Body of pancreas (tissue), 4 donors: ENCODE measurements at regions not wholly inside any gene's neighbourhood (a gene's known extent, or its start where the extent isn't known, plus 50 kb on each side); places are given as distances from the start of the nearest gene placed in this dataset.

ENCODE experiments used
- POLR2A ChIP-seq, 3 donors: fragments of 450-650 bp; IDR thresholded peaks; one replicate each; pipeline ENCODE4 v1.6.1; 2016; ENCODE audit warnings: antibody characterized with exemption in 3 of 3, mild to moderate bottlenecking in 2 of 3
- TF ChIP-seq, protein P1 (sequence below), 7 experiments: fragments of 450-650 bp in 4 of 7; fragments of 200-600 bp in 3 of 7; sonication (generic) in 3 of 7; IDR thresholded peaks; one replicate each; pipeline ENCODE4 v1.5.1; 2016 to 2019; ENCODE audit warnings: antibody characterized with exemption in 7 of 7

DNA sequence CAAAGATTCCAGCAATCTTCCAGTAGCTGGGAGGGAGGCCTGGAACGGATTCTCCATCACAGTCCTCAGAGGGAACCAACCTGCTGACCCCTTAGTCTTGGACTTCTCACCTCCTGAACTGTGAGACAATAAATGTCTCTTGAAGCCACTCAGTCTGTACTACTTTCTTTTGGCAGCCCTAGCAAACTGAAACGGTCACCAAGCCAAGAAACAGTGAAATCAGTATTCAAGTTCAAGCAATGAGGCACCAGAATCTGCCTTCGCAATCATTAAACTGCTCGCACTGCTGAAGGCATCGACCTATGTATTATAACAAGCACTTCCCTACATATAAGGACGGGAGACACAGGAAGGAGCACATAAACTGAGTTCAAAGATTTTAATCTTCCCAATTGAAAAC, 120.6 kb upstream of the PUM3 start:
- TF ChIP-seq, protein P1, sequence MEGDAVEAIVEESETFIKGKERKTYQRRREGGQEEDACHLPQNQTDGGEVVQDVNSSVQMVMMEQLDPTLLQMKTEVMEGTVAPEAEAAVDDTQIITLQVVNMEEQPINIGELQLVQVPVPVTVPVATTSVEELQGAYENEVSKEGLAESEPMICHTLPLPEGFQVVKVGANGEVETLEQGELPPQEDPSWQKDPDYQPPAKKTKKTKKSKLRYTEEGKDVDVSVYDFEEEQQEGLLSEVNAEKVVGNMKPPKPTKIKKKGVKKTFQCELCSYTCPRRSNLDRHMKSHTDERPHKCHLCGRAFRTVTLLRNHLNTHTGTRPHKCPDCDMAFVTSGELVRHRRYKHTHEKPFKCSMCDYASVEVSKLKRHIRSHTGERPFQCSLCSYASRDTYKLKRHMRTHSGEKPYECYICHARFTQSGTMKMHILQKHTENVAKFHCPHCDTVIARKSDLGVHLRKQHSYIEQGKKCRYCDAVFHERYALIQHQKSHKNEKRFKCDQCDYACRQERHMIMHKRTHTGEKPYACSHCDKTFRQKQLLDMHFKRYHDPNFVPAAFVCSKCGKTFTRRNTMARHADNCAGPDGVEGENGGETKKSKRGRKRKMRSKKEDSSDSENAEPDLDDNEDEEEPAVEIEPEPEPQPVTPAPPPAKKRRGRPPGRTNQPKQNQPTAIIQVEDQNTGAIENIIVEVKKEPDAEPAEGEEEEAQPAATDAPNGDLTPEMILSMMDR (IDR thresholded peaks at IDR 0.05): no peak
- TF ChIP-seq POLR2A (IDR thresholded peaks at IDR 0.05): no peak
